Choroid plexus epithelial cell (primary cell): ENCODE measurements at regions not wholly inside any gene's neighbourhood (a gene's known extent, or its start where the extent isn't known, plus 50 kb on each side); places are given as distances from the start of the nearest gene placed in this dataset.

Experiments
- DNase-seq: peaks from one replicate; pipeline ENCODE4 v3.0.0-alpha.2; 2010; ENCODE audit warnings: low read depth
- H3K4me3 ChIP-seq: 2 replicates; pipeline ENCODE4 v1.5.1; 2011; ENCODE audit warnings: low read depth, mild to moderate bottlenecking, control low read depth, low read length, moderate library complexity
- CTCF ChIP-seq: conservative IDR thresholded peaks from 2 replicates; pipeline ENCODE4 v1.5.1; 2011; ENCODE audit warnings: low read depth, mild to moderate bottlenecking, control low read depth, inconsistent platforms, low read length, moderate library complexity

GRCh38 chr9:89770531-89771174, 165.8 kb downstream of the GADD45G start:
- TF ChIP-seq CTCF, result no peak

GRCh38 chr9:89771205-89771604, 166.4 kb downstream of the GADD45G start:
- no peak for DNase-seq
- no peak overlapping the region for H3K4me3 ChIP-seq
- no peak for TF ChIP-seq CTCF

More at GRCh38 chr9:89770531-89771174, 165.8 kb downstream of the GADD45G start:
- no peak overlapping the region for H3K4me3 ChIP-seq
- DNase-seq, result no peak

GRCh38 chr9:89773170-89773569, 168.4 kb downstream of the GADD45G start:
- TF ChIP-seq CTCF, result no peak
- no peak overlapping the region for H3K4me3 ChIP-seq
- no peak for DNase-seq

GRCh38 chr9:89774858-89775370, 170.1 kb downstream of the GADD45G start:
- DNase-seq, result no peak
- TF ChIP-seq CTCF, result no peak
- no peak overlapping the region for H3K4me3 ChIP-seq

- H3K4me3 ChIP-seq, result no peak overlapping the region
- DNase-seq, result no peak
- no peak for TF ChIP-seq CTCF
These were observed 170.8 kb downstream of the GADD45G start for GRCh38 chr9:89775641-89776040.

- no peak for TF ChIP-seq CTCF
- H3K4me3 ChIP-seq, result no peak overlapping the region
- no peak for DNase-seq
These were observed 172.1 kb downstream of the GADD45G start for GRCh38 chr9:89776795-89777525.

- no peak for TF ChIP-seq CTCF
- DNase-seq, result no peak
- no peak overlapping the region for H3K4me3 ChIP-seq
These were observed 172.7 kb downstream of the GADD45G start for GRCh38 chr9:89777544-89777943.
